HEK293 (cell line): ENCODE measurements at regions not wholly inside any gene's neighbourhood (a gene's known extent, or its start where the extent isn't known, plus 50 kb on each side); places are given as distances from the start of the nearest gene placed in this dataset.

Experiments
- CTCF ChIP-seq: fragments of 450-650 bp; formaldehyde crosslinking; IDR thresholded peaks from 2 replicates; pipeline ENCODE4 v1.5.1; 2016; ENCODE audit warnings: missing biosample characterization, missing genetic modification characterization
- PATZ1 ChIP-seq: fragments of 450-650 bp; formaldehyde crosslinking; IDR thresholded peaks from 2 replicates; pipeline ENCODE4 v1.5.1; 2016; ENCODE audit warnings: missing biosample characterization, missing genetic modification characterization
- ZBTB8A ChIP-seq: fragments of 450-650 bp; formaldehyde crosslinking; IDR thresholded peaks from 2 replicates; pipeline ENCODE4 v1.5.1; 2016; ENCODE audit warnings: missing biosample characterization, missing genetic modification characterization
- ZNF610 ChIP-seq: fragments of 450-650 bp; formaldehyde crosslinking; IDR thresholded peaks from 2 replicates; pipeline ENCODE4 v1.5.1; 2016; ENCODE audit warnings: missing biosample characterization, missing genetic modification characterization, borderline replicate concordance
- ZNF777 ChIP-seq: fragments of 450-650 bp; formaldehyde crosslinking; IDR thresholded peaks from 2 replicates; pipeline ENCODE4 v1.5.1; 2017; ENCODE audit warnings: missing biosample characterization, missing genetic modification characterization, borderline replicate concordance

- TF ChIP-seq CTCF (tag by site-specific recombination): no peak
- TF ChIP-seq ZBTB8A: no peak
- no peak for TF ChIP-seq ZNF777 (tag by site-specific recombination)
- no peak for TF ChIP-seq PATZ1 (tag by site-specific recombination)
- no peak for TF ChIP-seq ZNF610
Measured at GRCh38 chr1:121483234-121483633, 298.5 kb downstream of the SRGAP2C start.
